ENCODE measurements at regions not wholly inside any gene's neighbourhood (a gene's known extent, or its start where the extent isn't known, plus 50 kb on each side); places are given as distances from the start of the nearest gene placed in this dataset.
A peak's percentile ranks its signal among the peaks of the same experiment; 100 is the strongest.

DNA sequence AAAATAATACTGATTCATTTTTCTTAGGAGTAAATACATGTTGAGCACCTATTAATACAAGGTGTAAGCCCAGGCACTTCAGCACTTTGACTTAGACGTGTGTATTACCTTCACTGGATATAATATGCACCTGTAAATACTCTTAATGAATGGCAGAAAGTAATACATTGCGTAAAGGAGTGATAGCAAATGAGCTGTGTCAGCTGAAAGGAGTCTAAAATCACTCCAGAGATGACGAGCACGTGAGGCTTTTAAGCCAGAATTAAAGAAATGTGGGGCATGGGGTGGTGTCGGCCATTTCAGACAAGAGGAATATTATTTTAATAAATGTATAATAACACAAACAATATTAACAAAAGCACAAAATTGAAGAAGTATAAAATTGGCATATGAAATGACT, 722.7 kb downstream of the EPHA4 start:
- Histone ChIP-seq H3K27ac (no peak overlapping the region), H3K36me3 (replicated peaks) (no peaks in the 10 kb centered on the region), H3K27me3 (replicated peaks) (no peaks in the 10 kb centered on the region), H3K4me3 (ENCODE audit: low read depth, low read length) (no peak overlapping the region)
- DNase-seq: no peak
- in situ Hi-C loops (cut with HindIII; ENCODE audit: low pct_ligation_motif_present, low sequenced_read_pairs): no loop called here
- TF ChIP-seq, protein P1, sequence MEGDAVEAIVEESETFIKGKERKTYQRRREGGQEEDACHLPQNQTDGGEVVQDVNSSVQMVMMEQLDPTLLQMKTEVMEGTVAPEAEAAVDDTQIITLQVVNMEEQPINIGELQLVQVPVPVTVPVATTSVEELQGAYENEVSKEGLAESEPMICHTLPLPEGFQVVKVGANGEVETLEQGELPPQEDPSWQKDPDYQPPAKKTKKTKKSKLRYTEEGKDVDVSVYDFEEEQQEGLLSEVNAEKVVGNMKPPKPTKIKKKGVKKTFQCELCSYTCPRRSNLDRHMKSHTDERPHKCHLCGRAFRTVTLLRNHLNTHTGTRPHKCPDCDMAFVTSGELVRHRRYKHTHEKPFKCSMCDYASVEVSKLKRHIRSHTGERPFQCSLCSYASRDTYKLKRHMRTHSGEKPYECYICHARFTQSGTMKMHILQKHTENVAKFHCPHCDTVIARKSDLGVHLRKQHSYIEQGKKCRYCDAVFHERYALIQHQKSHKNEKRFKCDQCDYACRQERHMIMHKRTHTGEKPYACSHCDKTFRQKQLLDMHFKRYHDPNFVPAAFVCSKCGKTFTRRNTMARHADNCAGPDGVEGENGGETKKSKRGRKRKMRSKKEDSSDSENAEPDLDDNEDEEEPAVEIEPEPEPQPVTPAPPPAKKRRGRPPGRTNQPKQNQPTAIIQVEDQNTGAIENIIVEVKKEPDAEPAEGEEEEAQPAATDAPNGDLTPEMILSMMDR (IDR thresholded peaks at IDR 0.05; ENCODE audit: low read depth, low read length, missing control alignments): no peak

DNA sequence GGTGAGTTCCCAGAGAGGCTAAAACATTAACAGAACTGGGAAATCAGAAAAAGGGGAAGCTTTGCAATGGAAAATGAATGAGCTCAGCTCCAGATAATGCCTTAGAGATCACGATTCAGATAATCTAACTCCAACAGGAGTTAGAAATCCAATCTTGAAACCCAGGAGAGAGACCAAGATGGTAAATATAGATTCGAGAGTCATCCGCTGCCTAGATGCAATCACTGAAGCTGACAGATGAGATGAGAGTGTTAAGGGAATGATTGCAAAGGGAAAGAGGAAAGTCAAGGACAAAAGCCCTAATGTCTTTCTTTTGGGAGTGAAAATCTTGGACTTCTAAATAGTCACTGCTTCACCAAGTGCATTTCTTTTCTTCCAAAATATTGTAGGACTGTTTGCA, 722.0 kb downstream of the EPHA4 start:
- H3K27me3 ChIP-seq (replicated peaks): no peaks in the 10 kb centered on the region
- no peak overlapping the region for H3K27ac ChIP-seq
- no peak overlapping the region for H3K4me3 ChIP-seq (ENCODE audit: low read depth, low read length)
- no peaks in the 10 kb centered on the region for H3K36me3 ChIP-seq (replicated peaks)
- in situ Hi-C loops (cut with HindIII; ENCODE audit: low pct_ligation_motif_present, low sequenced_read_pairs): no loop called here
- no peak for DNase-seq
- TF ChIP-seq, protein P1 (IDR thresholded peaks at IDR 0.05; ENCODE audit: low read depth, low read length, missing control alignments): no peak

DNA sequence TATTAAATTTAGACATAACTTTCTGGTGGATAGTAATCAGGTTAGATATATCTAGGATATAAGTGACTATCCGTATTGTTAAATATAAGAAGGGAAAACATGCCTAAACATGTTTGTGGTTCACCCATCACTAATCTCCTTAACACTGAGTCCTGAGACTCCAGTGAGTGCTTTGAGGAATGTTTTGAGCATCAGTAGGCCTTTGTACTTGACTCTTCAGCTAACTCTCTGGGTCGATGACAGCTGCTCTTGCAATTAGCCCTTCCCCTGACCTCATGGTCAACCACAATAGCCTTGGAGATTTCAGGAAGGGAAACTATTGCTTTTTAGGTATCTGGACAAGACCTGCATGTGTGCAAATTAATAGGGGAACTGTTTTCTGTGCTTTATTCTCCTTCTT, 716.8 kb downstream of the EPHA4 start:
- Histone ChIP-seq H3K27me3 (replicated peaks) (no peaks in the 10 kb centered on the region), H3K4me3 (ENCODE audit: low read depth, low read length) (no peak overlapping the region), H3K36me3 (replicated peaks) (no peaks in the 10 kb centered on the region), H3K27ac (no peak overlapping the region)
- in situ Hi-C loops (cut with HindIII; ENCODE audit: low pct_ligation_motif_present, low sequenced_read_pairs): no loop called here
- peak; percentile 26 for DNase-seq
- TF ChIP-seq, protein P1 (IDR thresholded peaks at IDR 0.05; ENCODE audit: low read depth, low read length, missing control alignments): no peak

DNA sequence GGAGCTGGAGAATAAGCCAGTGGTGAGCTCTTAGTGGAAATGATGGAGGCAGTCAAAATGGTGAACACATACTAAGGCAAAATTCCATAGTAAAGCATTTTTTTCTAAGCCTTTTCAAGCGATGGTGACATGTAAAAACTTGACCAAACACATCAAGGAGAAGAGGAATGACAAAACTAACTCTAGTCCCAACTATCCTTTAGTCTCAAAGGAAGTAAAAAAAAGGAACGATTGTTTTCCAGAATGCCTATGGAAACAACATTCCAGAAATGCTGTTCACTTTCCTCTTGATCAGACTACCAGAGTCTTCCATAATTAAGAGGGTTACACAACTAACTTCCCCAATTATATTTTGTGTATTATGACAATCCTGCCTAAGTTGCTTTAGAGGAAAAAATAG, 715.6 kb downstream of the EPHA4 start:
- Histone ChIP-seq H3K27me3 (replicated peaks) (no peaks in the 10 kb centered on the region), H3K36me3 (replicated peaks) (no peaks in the 10 kb centered on the region), H3K4me3 (ENCODE audit: low read depth, low read length) (no peak overlapping the region), H3K27ac (no peak overlapping the region)
- DNase-seq: no peak
- TF ChIP-seq, protein P1 (IDR thresholded peaks at IDR 0.05; ENCODE audit: low read depth, low read length, missing control alignments): no peak
- in situ Hi-C loops (cut with HindIII; ENCODE audit: low pct_ligation_motif_present, low sequenced_read_pairs): no loop called here

DNA sequence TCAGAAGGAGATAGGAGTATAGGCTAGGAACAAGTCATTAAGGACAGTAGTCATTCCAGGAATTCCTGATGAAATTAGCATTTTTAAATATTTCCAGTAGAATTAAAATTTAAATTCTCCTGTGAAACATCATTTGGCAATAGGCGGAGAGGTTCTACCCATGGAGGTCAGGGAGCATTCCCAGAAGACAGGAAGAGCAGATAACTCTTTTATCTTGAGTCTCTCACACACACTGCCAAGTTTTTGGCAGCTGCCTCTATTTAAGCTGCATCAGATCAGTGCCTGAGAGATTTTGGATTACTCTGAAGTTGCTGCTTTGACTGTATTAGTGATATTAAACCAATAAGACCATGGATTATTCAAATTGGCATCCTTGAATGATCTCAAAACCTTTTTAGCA, 714.7 kb downstream of the EPHA4 start:
- no peak for DNase-seq
- Histone ChIP-seq H3K36me3 (replicated peaks) (no peaks in the 10 kb centered on the region), H3K27me3 (replicated peaks) (no peaks in the 10 kb centered on the region), H3K4me3 (ENCODE audit: low read depth, low read length) (no peak overlapping the region), H3K27ac (no peak overlapping the region)
- in situ Hi-C loops (cut with HindIII; ENCODE audit: low pct_ligation_motif_present, low sequenced_read_pairs): no loop called here
- TF ChIP-seq, protein P1 (IDR thresholded peaks at IDR 0.05; ENCODE audit: low read depth, low read length, missing control alignments): no peak

DNA sequence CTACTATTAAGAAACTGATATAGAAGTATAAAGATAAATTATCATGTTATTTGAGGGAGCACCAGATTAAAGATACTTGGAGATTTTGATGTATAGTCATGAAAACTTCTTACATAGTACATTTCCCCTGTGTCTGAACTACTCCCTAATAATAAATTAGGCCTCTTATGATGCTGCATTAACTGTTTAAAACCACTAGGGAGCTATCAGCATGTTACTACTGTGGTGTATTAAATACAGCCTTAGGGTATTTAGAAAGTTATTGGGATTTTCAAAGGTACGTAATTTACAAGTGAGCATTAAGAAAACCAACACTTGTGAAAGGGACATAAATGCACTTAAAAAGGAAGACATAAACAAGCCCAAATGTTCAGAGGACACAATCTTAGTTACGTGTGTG, 714.0 kb downstream of the EPHA4 start:
- no peak for DNase-seq
- Histone ChIP-seq H3K27me3 (replicated peaks) (no peaks in the 10 kb centered on the region), H3K36me3 (replicated peaks) (no peaks in the 10 kb centered on the region), H3K4me3 (ENCODE audit: low read depth, low read length) (no peak overlapping the region), H3K27ac (no peak overlapping the region)
- TF ChIP-seq, protein P1 (IDR thresholded peaks at IDR 0.05; ENCODE audit: low read depth, low read length, missing control alignments): no peak
- in situ Hi-C loops (cut with HindIII; ENCODE audit: low pct_ligation_motif_present, low sequenced_read_pairs): no loop called here
